GM21619 (cell line): ENCODE measurements at regions not wholly inside any gene's neighbourhood (a gene's known extent, or its start where the extent isn't known, plus 50 kb on each side); places are given as distances from the start of the nearest gene placed in this dataset.
A peak's percentile ranks its signal among the peaks of the same experiment; 100 is the strongest.

Source experiments
- ATAC-seq: cut with Tn5 transposase; IDR thresholded peaks from one replicate; pipeline ENCODE4 v1.9.1; 2021; ENCODE audit not compliant: unreplicated experiment

- no peak for ATAC-seq
These were observed 59.5 kb downstream of the FZD1 start for GRCh38 chr7:91323626-91324158.

- no peak for ATAC-seq
These were observed 60.4 kb downstream of the FZD1 start for GRCh38 chr7:91324663-91325062.

GRCh38 chr7:91325726-91326125 is 61.5 kb downstream of the FZD1 start:
- ATAC-seq = no peak

GRCh38 chr7:91326516-91327199 is 62.4 kb downstream of the FZD1 start:
- no peak for ATAC-seq

- ATAC-seq = no peak
These were observed 63.1 kb downstream of the FZD1 start for GRCh38 chr7:91327346-91327745.

GRCh38 chr7:91329571-91329970 is 65.3 kb downstream of the FZD1 start:
- no peak for ATAC-seq

- ATAC-seq = no peak
These were observed 66.1 kb downstream of the FZD1 start for GRCh38 chr7:91330191-91330808.

GRCh38 chr7:91330866-91331265 is 66.6 kb downstream of the FZD1 start:
- no peak for ATAC-seq

- no peak for ATAC-seq
These were observed 71.9 kb downstream of the FZD1 start for GRCh38 chr7:91336106-91336505.

GRCh38 chr7:91338226-91339020 is 74.2 kb downstream of the FZD1 start:
- no peak for ATAC-seq

GRCh38 chr7:91342346-91342745 is 78.1 kb downstream of the FZD1 start:
- ATAC-seq = no peak

GRCh38 chr7:91343420-91343960 is 79.3 kb downstream of the FZD1 start:
- ATAC-seq = no peak

GRCh38 chr7:91343996-91344629 is 79.9 kb downstream of the FZD1 start:
- ATAC-seq = no peak

- ATAC-seq = peak; percentile 78
These were observed 80.7 kb downstream of the FZD1 start for GRCh38 chr7:91344911-91345310.

- peak; percentile 78 for ATAC-seq
These were observed 81.2 kb downstream of the FZD1 start for GRCh38 chr7:91345449-91345848.

- no peak for ATAC-seq
These were observed 82.2 kb downstream of the FZD1 start for GRCh38 chr7:91346426-91346825.

GRCh38 chr7:91347290-91347689 is 83.1 kb downstream of the FZD1 start:
- ATAC-seq = no peak

GRCh38 chr7:91348711-91349110 is 84.5 kb downstream of the FZD1 start:
- ATAC-seq = no peak

GRCh38 chr7:91351374-91351773 is 87.1 kb downstream of the FZD1 start:
- ATAC-seq = no peak

- no peak for ATAC-seq
These were observed 87.9 kb downstream of the FZD1 start for GRCh38 chr7:91352091-91352490.

GRCh38 chr7:91353848-91354247 is 89.6 kb downstream of the FZD1 start:
- no peak for ATAC-seq
